ENCODE measurements at regions not wholly inside any gene's neighbourhood (a gene's known extent, or its start where the extent isn't known, plus 50 kb on each side); places are given as distances from the start of the nearest gene placed in this dataset.

DNA sequence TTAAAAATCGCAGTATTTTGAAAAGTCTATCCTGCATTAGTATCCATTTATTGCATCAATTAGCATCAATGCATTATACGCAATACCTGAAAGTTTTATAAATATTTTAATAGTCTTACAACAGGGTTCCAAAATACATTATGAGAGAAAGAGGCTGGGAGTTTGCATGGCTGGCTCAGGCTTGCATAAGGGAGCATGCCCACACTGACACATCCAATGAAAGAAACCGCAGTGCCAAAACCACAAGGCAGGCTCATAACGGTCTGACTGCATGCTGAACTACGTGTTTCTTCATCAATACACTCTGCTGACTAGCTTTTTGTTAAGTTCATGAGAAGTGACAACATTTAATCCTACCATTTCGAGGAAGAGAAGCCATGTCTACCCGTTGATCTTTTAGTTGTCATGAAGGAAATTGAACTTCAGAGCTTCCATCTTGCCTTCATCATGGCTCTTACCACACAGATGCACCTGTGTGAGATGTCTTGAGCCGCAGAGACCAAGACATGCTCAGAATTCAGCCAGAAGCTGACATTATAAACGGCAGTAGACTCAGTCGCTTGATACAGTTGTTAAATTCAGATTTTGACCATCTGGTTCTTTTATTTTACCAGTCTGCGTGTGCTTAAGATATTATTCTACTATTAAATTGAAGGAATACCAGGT is 168.8 kb upstream of the FRG1 start:
- Histone ChIP-seq H3K9me1 (ENCODE audit: insufficient read depth, low read length) (no peaks in the 10 kb centered on the region), H2BK5ac (ENCODE audit: low read depth, low read length, poor library complexity, severe bottlenecking) (no peak overlapping the region), H2BK15ac (ENCODE audit: low read depth, low read length) (no peak overlapping the region), H3K36me3 (ENCODE audit: control insufficient read depth, insufficient read depth, low read length) (no peaks in the 10 kb centered on the region), H3K56ac (ENCODE audit: extremely low read depth, insufficient read depth, low read length) (no peak overlapping the region), H2BK20ac (ENCODE audit: low read depth, low read length) (no peak overlapping the region), H3K27ac (ENCODE audit: insufficient read depth, low read length) (no peak overlapping the region), H3K9me3 (ENCODE audit: control insufficient read depth, insufficient read depth, low read length) (peaks cover 16% of the 10 kb centered on the region; the same call in 1 of the 2 replicates), H3K18ac (ENCODE audit: low read depth, low read length) (no peak overlapping the region), H2AK9ac (replicated peaks; ENCODE audit: low read depth, low read length, poor library complexity) (no peak overlapping the region), H3K27me3 (ENCODE audit: control insufficient read depth, insufficient read depth, low read length) (no peaks in the 10 kb centered on the region), H2AK5ac (ENCODE audit: low read depth, low read length) (no peak overlapping the region), H4K20me1 (ENCODE audit: insufficient read depth, low read length) (no peaks in the 10 kb centered on the region), H3K4me3 (ENCODE audit: insufficient read depth, low read depth, low read length) (no peak overlapping the region), H3K23ac (ENCODE audit: low read depth, low read length) (no peak overlapping the region), H3K14ac (replicated peaks; ENCODE audit: low read depth, low read length) (no peak overlapping the region), H2AFZ (replicated peaks; ENCODE audit: low read length, poor library complexity) (no peak overlapping the region), H3K9ac (ENCODE audit: low read depth, low read length) (no peak overlapping the region), H3K4me1 (ENCODE audit: control insufficient read depth, insufficient read depth, low read length) (no peaks in the 10 kb centered on the region), H3K4ac (ENCODE audit: low read depth, low read length) (no peak overlapping the region), H3K4me2 (ENCODE audit: low read depth, low read length) (no peak overlapping the region), H4K91ac (ENCODE audit: insufficient read depth, low read depth, low read length) (no peak overlapping the region), H4K5ac (ENCODE audit: low read depth, low read length) (no peak overlapping the region), H3K79me1 (ENCODE audit: low read depth in 1 of 2, low read length in 2 of 2) (no peaks in the 10 kb centered on the region), H2BK120ac (ENCODE audit: low read depth, low read length) (no peak overlapping the region), H4K8ac (ENCODE audit: low read depth in 2 of 2, low read length in 2 of 2) (no peak overlapping the region)
- intact Hi-C loops (cut with micrococcal nuclease) (no loop called here), in situ Hi-C loops (cut with MboI; ENCODE audit: low sequenced_read_pairs) (no loop called here), dilution Hi-C loops (cut with HindIII; ENCODE audit: low sequenced_read_pairs, unreplicated experiment) (no loop called here)
- BruUV-seq (replicated peaks): no TSS peak
- no peak for DNase-seq
- WGBS, 2 experiments (ENCODE audit: extremely low coverage in 2 of 2, insufficient read length in 1 of 2): 80% methylated on average over 1 of the region's 11 CpGs; no CpG with 5 or more reads in 1 of the 2 experiments
- ATAC-seq (ENCODE audit: low read depth): no peak
- ChIA-PET CTCF (no interaction called here), POLR2A (ENCODE audit: unreplicated experiment) (no interaction called here)
- no peak for TF ChIP-seq CEBPB (IDR thresholded peaks at IDR 0.05; ENCODE audit: low read depth, low read length)
- TF ChIP-seq ELK1 (IDR thresholded peaks at IDR 0.05; ENCODE audit: borderline replicate concordance, low read depth, low read length): no peak
- no peak for TF ChIP-seq CHD1 (IDR thresholded peaks at IDR 0.05; ENCODE audit: low read depth, low read length)
- no peak for TF ChIP-seq NFE2L2 (IDR thresholded peaks at IDR 0.05; ENCODE audit: low read depth, low read length)
- TF ChIP-seq FOS (IDR thresholded peaks at IDR 0.05; ENCODE audit: low read depth, low read length): no peak
- TF ChIP-seq RAD21 (IDR thresholded peaks at IDR 0.05; ENCODE audit: low read length): no peak
- no peak for TF ChIP-seq MXI1 (IDR thresholded peaks at IDR 0.05; ENCODE audit: borderline replicate concordance, low read depth, low read length)

Measured in IMR-90 (cell line).